ENCODE measurements at regions not wholly inside any gene's neighbourhood (a gene's known extent, or its start where the extent isn't known, plus 50 kb on each side); places are given as distances from the start of the nearest gene placed in this dataset.

DNA sequence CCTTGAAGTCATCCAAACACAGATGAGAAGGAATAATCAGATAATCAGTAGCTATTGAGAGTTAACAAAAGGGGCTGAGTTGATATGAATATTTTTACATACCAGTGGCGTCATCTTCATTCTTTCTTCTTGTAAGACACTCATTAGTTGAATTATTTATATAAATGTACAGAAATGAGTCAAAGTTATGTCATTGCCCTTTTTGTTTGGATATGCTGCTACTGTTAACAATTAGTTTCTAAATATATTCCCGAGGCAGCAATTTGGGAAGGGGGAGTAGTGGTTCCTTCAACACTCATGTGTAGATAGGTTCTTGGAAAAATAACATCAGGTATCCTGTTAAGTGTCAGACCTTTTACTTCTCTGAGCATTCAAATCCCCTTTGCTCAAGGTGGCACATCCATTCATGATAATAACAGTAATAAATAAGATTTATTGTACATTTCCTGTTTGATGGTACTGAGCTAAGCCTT lies 436.6 kb downstream of the SPRY1 start:
- Histone ChIP-seq H3K27ac (no peak overlapping the region), H3K9me3 (ENCODE audit: severe bottlenecking) (no peaks in the 10 kb centered on the region), H3K4me3 (ENCODE audit: low read depth, low read length) (no peak overlapping the region), H3K27me3 (ENCODE audit: insufficient read depth, low read depth, severe bottlenecking) (no peaks in the 10 kb centered on the region), H3K36me3 (no peaks in the 10 kb centered on the region)
- no peak for DNase-seq
- TF ChIP-seq, protein P1, sequence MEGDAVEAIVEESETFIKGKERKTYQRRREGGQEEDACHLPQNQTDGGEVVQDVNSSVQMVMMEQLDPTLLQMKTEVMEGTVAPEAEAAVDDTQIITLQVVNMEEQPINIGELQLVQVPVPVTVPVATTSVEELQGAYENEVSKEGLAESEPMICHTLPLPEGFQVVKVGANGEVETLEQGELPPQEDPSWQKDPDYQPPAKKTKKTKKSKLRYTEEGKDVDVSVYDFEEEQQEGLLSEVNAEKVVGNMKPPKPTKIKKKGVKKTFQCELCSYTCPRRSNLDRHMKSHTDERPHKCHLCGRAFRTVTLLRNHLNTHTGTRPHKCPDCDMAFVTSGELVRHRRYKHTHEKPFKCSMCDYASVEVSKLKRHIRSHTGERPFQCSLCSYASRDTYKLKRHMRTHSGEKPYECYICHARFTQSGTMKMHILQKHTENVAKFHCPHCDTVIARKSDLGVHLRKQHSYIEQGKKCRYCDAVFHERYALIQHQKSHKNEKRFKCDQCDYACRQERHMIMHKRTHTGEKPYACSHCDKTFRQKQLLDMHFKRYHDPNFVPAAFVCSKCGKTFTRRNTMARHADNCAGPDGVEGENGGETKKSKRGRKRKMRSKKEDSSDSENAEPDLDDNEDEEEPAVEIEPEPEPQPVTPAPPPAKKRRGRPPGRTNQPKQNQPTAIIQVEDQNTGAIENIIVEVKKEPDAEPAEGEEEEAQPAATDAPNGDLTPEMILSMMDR (IDR thresholded peaks at IDR 0.05; ENCODE audit: low read depth, low read length): no peak

DNA sequence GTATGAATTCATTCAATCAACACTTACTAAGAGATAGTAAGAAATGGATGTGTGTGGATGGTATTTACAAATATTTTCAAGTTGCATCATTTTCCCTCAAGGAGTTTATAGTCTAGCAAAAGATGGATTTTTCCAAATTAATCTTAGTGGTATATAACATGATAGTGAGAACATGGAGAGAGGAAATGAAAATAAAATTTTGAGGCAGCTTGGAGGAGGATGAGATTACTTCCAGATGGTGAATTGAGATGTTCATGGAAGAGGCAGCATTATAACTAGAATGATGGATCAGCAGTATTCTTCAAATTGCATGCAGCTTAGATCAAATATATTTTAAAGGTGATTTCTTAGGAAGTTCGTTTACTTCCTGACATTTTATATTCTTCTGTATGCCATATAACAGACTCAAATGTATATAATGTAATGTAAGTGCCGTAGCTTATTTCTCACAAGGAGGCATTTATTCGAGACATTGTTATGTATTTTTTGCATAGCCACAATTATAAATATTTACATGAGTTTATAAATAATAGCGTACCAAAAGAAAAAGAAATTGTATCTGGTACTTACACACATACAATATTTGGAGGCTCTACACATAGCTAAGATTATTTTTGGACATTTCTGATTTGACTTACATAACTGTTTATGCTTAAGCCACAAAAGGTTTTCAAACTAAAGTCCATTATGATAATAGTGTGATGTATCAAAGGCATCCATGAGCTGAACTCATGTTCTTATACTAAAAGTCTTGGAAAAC lies 439.4 kb downstream of the SPRY1 start:
- no peak overlapping the region for H3K27ac ChIP-seq

DNA sequence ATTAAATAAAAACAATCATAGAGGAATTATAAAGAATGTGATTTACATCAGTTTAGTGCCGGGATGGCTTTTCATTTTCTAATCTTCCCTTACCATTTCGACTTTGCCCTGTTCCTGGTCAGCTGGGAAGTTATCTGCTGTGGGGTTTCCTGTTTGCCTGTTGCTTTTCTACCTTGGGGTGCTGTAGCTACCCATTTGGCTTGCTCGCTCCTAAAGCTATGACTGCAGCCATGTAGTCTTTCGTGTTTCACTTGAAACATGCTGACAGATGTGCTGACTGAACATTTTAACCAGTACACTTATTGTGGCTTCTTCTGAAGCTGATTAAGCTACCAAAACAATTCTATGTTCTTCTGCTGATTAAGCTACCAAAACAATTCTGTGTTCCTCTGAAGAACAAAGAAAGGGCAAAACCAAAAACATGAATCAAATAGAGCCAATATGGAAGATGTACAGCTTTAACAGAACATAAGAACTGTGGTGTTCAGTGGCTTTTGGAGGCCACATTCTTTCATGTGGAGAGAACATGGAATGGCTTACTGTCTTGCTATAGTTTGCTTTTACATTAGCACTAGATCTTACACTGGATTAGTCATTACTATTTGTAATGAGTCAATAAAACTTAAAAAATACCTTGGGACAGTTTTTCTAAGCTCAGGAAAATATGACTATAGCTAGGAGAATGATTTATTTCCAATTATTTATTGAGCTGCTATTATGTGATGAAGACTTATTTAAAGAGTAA lies 440.4 kb downstream of the SPRY1 start:
- no peaks in the 10 kb centered on the region for H3K27me3 ChIP-seq (ENCODE audit: insufficient read depth, low read depth, severe bottlenecking)
- TF ChIP-seq, protein P1 (IDR thresholded peaks at IDR 0.05; ENCODE audit: low read depth, low read length): no peak
- no peaks in the 10 kb centered on the region for H3K36me3 ChIP-seq
- no peak overlapping the region for H3K4me3 ChIP-seq (ENCODE audit: low read depth, low read length)
- H3K27ac ChIP-seq: no peak overlapping the region
- DNase-seq: no peak
- H3K9me3 ChIP-seq (ENCODE audit: severe bottlenecking): no peaks in the 10 kb centered on the region

More for the DNA sequence above, 439.4 kb downstream of the SPRY1 start:
- DNase-seq: no peak
- Histone ChIP-seq H3K9me3 (ENCODE audit: severe bottlenecking) (no peaks in the 10 kb centered on the region), H3K27me3 (ENCODE audit: insufficient read depth, low read depth, severe bottlenecking) (no peaks in the 10 kb centered on the region), H3K4me3 (ENCODE audit: low read depth, low read length) (no peak overlapping the region), H3K36me3 (no peaks in the 10 kb centered on the region)
- TF ChIP-seq, protein P1 (IDR thresholded peaks at IDR 0.05; ENCODE audit: low read depth, low read length): no peak

DNA sequence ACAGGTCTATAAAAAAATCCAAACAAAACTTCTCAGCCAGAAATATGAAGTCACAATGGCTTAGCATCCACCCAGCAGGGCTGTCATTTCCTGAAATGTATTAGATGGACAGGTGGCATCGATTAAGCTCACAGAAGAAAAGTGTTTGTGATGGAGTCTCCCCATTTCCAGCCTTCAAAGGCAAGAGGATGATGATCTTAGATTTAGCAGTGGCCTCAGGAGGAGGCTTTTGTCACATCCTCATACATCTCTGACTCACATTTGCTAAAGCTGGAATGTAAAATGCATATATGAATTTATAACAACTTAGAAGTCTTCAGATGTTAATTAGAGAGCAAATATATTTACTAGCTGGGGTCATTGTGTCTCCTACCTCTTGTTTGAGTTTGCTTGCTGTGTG lies 441.9 kb downstream of the SPRY1 start:
- Histone ChIP-seq H3K9me3 (ENCODE audit: severe bottlenecking) (no peaks in the 10 kb centered on the region), H3K4me3 (ENCODE audit: low read depth, low read length) (no peak overlapping the region), H3K36me3 (no peaks in the 10 kb centered on the region), H3K27ac (no peak overlapping the region), H3K27me3 (ENCODE audit: insufficient read depth, low read depth, severe bottlenecking) (no peaks in the 10 kb centered on the region)
- no peak for DNase-seq
- TF ChIP-seq, protein P1 (IDR thresholded peaks at IDR 0.05; ENCODE audit: low read depth, low read length): no peak

DNA sequence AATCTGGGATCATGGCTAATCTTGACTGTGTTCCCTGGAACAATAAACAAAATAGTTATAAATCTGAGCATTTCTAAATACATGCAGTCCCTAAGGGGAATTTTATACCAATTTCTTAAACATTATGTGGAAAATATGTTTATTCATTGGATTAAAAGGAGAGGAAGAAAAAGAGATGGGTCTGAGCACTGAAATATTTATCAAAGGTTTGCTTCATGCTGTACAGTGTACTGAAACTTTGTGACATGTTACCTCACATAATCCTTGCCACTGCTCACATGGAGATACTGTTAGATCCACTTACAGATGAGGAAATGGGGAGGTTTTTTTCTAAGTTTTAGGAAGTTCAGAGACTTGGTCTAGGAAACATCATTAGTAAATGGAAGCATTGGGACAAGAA lies 443.6 kb downstream of the SPRY1 start:
- TF ChIP-seq, protein P1 (IDR thresholded peaks at IDR 0.05; ENCODE audit: low read depth, low read length): no peak
- H3K27ac ChIP-seq: no peak overlapping the region
- no peak overlapping the region for H3K4me3 ChIP-seq (ENCODE audit: low read depth, low read length)
- H3K36me3 ChIP-seq: no peaks in the 10 kb centered on the region
- H3K27me3 ChIP-seq (ENCODE audit: insufficient read depth, low read depth, severe bottlenecking): no peaks in the 10 kb centered on the region
- DNase-seq: no peak
- H3K9me3 ChIP-seq (ENCODE audit: severe bottlenecking): no peaks in the 10 kb centered on the region
